ENCODE measurements at regions not wholly inside any gene's neighbourhood (a gene's known extent, or its start where the extent isn't known, plus 50 kb on each side); places are given as distances from the start of the nearest gene placed in this dataset.

DNA sequence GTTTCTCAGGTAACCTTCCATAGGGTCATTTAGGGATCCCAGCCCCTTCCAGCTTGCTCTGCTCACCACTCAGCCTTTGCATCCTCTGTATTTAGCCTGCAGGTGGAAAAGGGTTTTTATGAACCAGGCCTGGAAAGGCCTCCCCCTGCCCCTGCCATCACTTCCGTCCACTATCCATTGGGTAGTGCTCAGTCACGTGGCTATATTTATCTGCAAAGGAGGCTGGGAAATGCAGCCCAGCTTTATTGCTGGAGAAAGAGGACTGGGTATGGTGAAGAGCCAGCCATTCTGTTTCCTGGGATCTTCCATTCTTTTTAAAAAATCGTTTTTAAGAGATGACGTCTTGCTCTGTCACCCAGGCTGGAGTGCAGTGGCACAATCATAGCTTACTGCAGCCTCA is 87.0 kb upstream of the MAP1LC3B2 start:
- TF ChIP-seq POLR2A (IDR thresholded peaks at IDR 0.05; ENCODE audit: low read depth, low read length) (no peak), TAF1 (IDR thresholded peaks at IDR 0.05; ENCODE audit: borderline replicate concordance, low read depth, low read length) (no peak), POLR2AphosphoS5 (IDR thresholded peaks at IDR 0.05; ENCODE audit: low read depth, low read length) (no peak)
